Endodermal cell (in vitro differentiated cells): ENCODE measurements at regions not wholly inside any gene's neighbourhood (a gene's known extent, or its start where the extent isn't known, plus 50 kb on each side); places are given as distances from the start of the nearest gene placed in this dataset.

Experiments
- DNase-seq: peaks from one replicate; pipeline ENCODE4 v3.0.0-alpha.2; 2017
- H3K27ac ChIP-seq: 2 replicates; pipeline ENCODE4 v1.5.1; 2013; ENCODE audit warnings: mild to moderate bottlenecking, low read depth, low read length, moderate library complexity
- H3K27me3 ChIP-seq: 2 replicates; pipeline ENCODE4 v1.6.1; 2013; ENCODE audit warnings: mild to moderate bottlenecking, low read length, moderate library complexity; ENCODE audit not compliant: insufficient read depth, control insufficient read depth, poor library complexity, severe bottlenecking
- H3K36me3 ChIP-seq: 2 replicates; pipeline ENCODE4 v1.7.0; 2013; ENCODE audit warnings: mild to moderate bottlenecking, low read length, moderate library complexity; ENCODE audit not compliant: control insufficient read depth, insufficient read depth
- H3K4me1 ChIP-seq: one replicate; pipeline ENCODE4 v1.7.0; 2013; ENCODE audit warnings: low read length; ENCODE audit not compliant: control insufficient read depth, insufficient read depth
- H3K4me3 ChIP-seq: 2 replicates; pipeline ENCODE4 v1.5.1; 2013; ENCODE audit warnings: mild to moderate bottlenecking, low read length, moderate library complexity
- H3K9ac ChIP-seq: 2 replicates; pipeline ENCODE4 v1.6.1; 2013; ENCODE audit warnings: mild to moderate bottlenecking, low read length, moderate library complexity; ENCODE audit not compliant: poor library complexity, severe bottlenecking; ENCODE audit errors: extremely low read depth
- H3K9me3 ChIP-seq: 2 replicates; pipeline ENCODE4 v1.6.1; 2013; ENCODE audit warnings: mild to moderate bottlenecking, low read length, moderate library complexity; ENCODE audit not compliant: control insufficient read depth
- H3K27ac Mint-ChIP-seq: 2 replicates; pipeline ENCODE4 v1.8.0; 2020; ENCODE audit warnings: mixed read lengths
- H3K27me3 Mint-ChIP-seq: 2 replicates; pipeline ENCODE4 v1.8.0; 2021; ENCODE audit warnings: mild to moderate bottlenecking, mixed read lengths; ENCODE audit not compliant: insufficient read depth
- H3K36me3 Mint-ChIP-seq: 2 replicates; pipeline ENCODE4 v1.8.0; 2020; ENCODE audit warnings: low read depth, mixed read lengths
- H3K4me1 Mint-ChIP-seq: 2 replicates; pipeline ENCODE4 v1.8.0; 2020; ENCODE audit warnings: mixed read lengths
- H3K4me3 Mint-ChIP-seq: 2 replicates; pipeline ENCODE4 v1.8.0; 2020; ENCODE audit warnings: mild to moderate bottlenecking, moderate library complexity, mixed read lengths
- H3K9me3 Mint-ChIP-seq: 2 replicates; pipeline ENCODE4 v1.8.0; 2020; ENCODE audit warnings: mild to moderate bottlenecking, mixed read lengths
- CTCF ChIP-seq: fragments of 200-600 bp; sonication (generic); conservative IDR thresholded peaks from 2 replicates; pipeline ENCODE4 v1.5.0; 2021; ENCODE audit warnings: antibody characterized with exemption, mild to moderate bottlenecking
- WGBS, 2 experiments: methylation state at CpG; one replicate each; pipeline versions ENCODE4 v1.1.5 to v1.1.7; 2013; ENCODE audit warnings: missing lambda C conversion rate in 2 of 2, mixed read lengths in 1 of 2; ENCODE audit not compliant: insufficient coverage in 1 of 2, insufficient read length in 1 of 2; 5-methylcytosine and 5-hydroxymethylcytosine counted together

- Histone ChIP-seq H3K9me3 (no peaks in the 10 kb centered on the region), H3K9ac (no peak overlapping the region), H3K27ac (no peak overlapping the region), H3K27me3 (no peaks in the 10 kb centered on the region), H3K4me3 (no peak overlapping the region), H3K36me3 (no peaks in the 10 kb centered on the region), H3K4me1 (peaks cover 3% of the 10 kb centered on the region)
- Mint-ChIP-seq H3K4me1 (peaks cover 10% of the 10 kb centered on the region), H3K4me3 (no peak overlapping the region), H3K36me3 (no peaks in the 10 kb centered on the region), H3K27ac (no peak overlapping the region), H3K27me3 (no peaks in the 10 kb centered on the region), H3K9me3 (peaks cover 3% of the 10 kb centered on the region)
- WGBS, 2 experiments: 98 to 100% methylated on average over 1 to 2 of the region's 2 CpGs
- no peak for TF ChIP-seq CTCF
- no peak for DNase-seq
These were observed 1064.7 kb downstream of the PLA2G4A start for GRCh38 chr1:187893471-187893870.

GRCh38 chr1:187894349-187894748 lies 1065.6 kb downstream of the PLA2G4A start:
- no peak overlapping the region for H3K4me3 ChIP-seq
- Mint-ChIP-seq H3K27ac (no peak overlapping the region), H3K4me3 (no peak overlapping the region), H3K36me3 (no peaks in the 10 kb centered on the region), H3K27me3 (no peaks in the 10 kb centered on the region), H3K4me1 (peaks cover 10% of the 10 kb centered on the region), H3K9me3 (no peaks in the 10 kb centered on the region)
- no peaks in the 10 kb centered on the region for H3K36me3 ChIP-seq
- DNase-seq: no peak
- WGBS, 2 experiments: 97 to 100% methylated on average over 1 to 3 of the region's 3 CpGs
- peaks cover 3% of the 10 kb centered on the region for H3K4me1 ChIP-seq
- no peaks in the 10 kb centered on the region for H3K27me3 ChIP-seq
- no peak overlapping the region for H3K27ac ChIP-seq
- no peak for TF ChIP-seq CTCF
- H3K9ac ChIP-seq: no peak overlapping the region
- no peaks in the 10 kb centered on the region for H3K9me3 ChIP-seq

- Histone ChIP-seq H3K27me3 (no peaks in the 10 kb centered on the region), H3K9me3 (no peaks in the 10 kb centered on the region), H3K9ac (no peak overlapping the region), H3K4me3 (no peak overlapping the region), H3K36me3 (no peaks in the 10 kb centered on the region), H3K4me1 (no peaks in the 10 kb centered on the region), H3K27ac (no peak overlapping the region)
- Mint-ChIP-seq H3K27me3 (no peaks in the 10 kb centered on the region), H3K4me3 (no peak overlapping the region), H3K36me3 (no peaks in the 10 kb centered on the region), H3K4me1 (peaks cover 4% of the 10 kb centered on the region), H3K27ac (no peak overlapping the region), H3K9me3 (no peaks in the 10 kb centered on the region)
- no peak for DNase-seq
- no peak for TF ChIP-seq CTCF
- WGBS, 2 experiments: no CpG with 5 or more reads among the region's 1 CpG
These were observed 1074.5 kb downstream of the PLA2G4A start for GRCh38 chr1:187903223-187903622.
